GDM1 (cell line): ENCODE measurements at regions not wholly inside any gene's neighbourhood (a gene's known extent, or its start where the extent isn't known, plus 50 kb on each side); places are given as distances from the start of the nearest gene placed in this dataset.
"Not testable (repeated sequence)": the region's sequence is repeated elsewhere in the genome, so short reads cannot be mapped to it uniquely, and the experiment has no call there.

Source experiments
- DNase-seq: peaks from one replicate; lab custom pipeline; 2025; lab: John Stamatoyannopoulos, UW

DNA sequence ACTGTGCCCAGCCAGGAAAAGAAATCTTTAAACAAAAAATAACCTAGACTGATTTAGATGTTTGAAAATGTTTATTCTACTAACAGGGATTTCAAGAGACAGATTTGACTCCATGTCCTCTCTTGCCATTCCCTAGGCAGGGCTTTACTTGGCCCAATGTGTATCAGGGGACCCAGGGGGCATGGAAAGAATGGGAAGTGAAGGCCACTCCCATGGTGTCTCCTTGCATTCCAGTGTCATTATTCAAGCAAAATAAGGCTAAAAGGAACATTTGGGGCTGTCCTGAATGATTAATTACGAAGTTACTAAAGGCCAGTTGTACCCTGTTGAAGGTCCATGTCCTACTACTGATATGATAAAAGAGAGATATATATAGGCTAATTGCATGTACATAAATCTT lies 151.9 kb upstream of the ATF7IP start:
- DNase-seq, result no peak

DNA sequence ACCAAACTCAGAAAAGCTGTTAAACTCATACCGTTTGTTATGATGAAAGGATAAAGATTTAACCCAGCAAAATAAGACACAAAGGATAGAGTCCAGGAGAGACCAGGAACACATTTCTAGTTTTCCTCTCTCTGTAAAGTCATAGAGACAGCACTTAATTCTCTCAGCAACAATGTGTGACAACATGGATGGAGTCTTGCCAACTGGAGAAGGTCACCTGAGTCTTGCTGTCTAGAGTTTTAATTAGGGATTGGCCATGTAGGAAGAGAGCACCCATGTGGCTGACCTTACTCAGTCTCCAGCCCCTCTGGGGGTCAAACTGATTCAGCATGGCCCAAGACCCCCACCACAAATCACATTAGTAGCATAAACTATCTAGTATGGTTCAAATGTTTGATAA lies 151.0 kb upstream of the ATF7IP start:
- no peak for DNase-seq

DNA sequence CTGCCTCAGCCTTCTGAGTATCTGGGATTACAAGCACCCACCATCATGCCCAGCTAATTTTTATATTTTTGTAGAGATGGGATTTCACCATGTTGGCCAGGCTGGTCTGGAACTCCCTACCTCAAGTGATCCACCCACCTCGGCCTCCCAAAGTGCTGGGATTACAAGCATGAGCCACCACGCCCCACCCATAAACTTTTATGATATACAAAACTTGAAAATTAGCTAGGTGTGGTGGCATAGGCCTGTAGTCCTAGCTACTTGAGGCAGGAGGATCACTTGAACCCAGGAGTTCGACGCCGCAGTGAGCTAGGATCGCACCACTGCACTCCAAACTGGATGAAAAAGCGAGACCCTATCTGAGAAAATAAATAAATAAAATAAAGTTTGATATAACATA lies 149.5 kb upstream of the ATF7IP start:
- DNase-seq, result not testable (repeated sequence)

- no peak for DNase-seq
These were observed 148.8 kb upstream of the ATF7IP start for GRCh38 chr12:14216405-14217294.

DNA sequence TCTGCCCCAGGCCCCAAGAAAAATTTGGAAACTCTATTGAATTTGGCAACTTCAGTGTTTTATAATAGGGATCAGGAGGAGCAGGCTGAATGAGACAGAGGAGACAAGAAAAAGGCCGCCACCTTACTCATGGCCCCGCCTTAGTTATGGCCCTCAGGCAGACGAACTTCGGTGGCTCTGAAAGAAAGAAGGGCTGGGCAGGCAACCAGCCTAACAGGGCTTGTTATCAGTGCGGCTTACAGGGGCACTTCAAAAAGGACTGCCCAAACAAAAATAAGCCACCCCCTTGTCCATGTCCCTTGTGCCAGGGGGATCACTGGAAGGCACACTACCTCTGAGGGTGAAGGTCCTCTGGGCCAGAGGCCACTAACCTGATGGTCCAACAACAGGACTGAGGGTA lies 146.3 kb upstream of the ATF7IP start:
- DNase-seq, result no peak

DNA sequence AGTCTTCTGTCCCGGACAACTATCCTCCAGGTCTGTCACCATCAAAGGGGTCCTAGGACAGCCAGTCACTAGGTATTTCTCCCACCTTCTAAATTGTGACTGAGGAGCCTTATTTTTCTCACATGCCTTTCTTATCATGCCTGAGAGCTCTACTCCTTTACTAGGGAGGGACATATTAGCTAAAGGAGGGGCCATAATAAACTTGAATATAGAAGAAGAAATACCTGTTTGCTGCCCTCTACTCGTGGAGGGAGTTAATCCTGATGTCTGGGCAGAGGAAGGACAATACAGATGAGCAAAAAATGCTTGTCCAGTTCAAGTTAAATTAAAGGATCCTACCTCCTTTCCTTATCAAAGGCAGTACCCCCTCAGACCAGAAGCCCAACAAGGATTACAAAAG lies 145.8 kb upstream of the ATF7IP start:
- DNase-seq, result not testable (repeated sequence)

DNA sequence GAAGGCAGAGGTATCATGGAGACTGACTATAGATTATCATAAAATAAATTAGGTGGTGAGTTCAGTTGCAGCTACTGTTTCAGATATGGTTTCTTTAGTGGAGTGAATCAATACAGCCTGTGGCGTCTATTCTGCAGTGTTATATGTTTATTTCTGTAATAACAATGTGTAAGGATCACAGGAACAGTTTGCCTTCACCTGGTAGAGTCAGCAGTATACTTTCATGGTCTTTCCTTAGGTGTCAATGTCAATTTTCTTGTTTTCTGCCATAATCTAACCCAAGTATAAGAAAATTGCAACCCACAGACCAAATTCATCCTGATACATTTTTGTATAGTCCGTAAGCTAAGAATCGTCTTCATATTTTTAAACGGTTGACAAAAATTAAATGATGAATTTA lies 140.4 kb upstream of the ATF7IP start:
- no peak for DNase-seq

DNA sequence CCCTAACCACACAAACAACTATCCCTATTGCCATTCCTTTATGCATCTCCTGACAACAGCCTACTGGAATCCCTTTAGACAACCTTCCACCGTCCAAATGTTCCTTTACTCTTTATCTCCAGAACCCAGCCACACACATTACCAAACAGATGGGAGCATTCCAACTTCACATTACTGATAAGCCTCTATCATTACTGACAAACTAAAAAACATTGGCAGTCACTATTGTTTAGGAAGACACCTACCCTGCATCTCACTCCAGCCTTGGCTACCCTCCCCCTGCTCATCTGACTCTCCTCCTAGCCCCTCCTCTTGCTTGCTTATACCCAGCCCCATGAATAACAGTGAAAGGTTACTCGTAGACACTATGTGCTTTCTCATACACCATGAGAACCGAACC lies 130.3 kb upstream of the ATF7IP start:
- not testable (repeated sequence) for DNase-seq

DNA sequence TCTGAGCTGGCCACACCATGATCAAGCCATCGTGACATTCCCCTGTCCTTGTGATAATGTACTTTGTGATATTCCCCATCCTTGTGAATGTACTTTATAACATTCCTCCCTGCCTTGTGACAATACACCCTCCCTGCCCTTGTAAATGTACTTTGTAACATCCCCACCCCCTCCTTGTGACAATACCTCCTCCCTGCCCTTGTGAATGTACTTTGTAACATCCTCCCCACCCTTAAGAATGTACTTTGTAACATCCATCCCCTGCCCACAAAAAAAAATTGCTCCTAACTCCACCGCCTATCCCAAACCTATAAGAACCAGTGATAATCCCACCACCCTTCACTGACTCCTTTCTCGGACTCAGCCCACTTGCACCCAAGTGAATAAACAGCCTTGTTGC lies 128.8 kb upstream of the ATF7IP start:
- not testable (repeated sequence) for DNase-seq

DNA sequence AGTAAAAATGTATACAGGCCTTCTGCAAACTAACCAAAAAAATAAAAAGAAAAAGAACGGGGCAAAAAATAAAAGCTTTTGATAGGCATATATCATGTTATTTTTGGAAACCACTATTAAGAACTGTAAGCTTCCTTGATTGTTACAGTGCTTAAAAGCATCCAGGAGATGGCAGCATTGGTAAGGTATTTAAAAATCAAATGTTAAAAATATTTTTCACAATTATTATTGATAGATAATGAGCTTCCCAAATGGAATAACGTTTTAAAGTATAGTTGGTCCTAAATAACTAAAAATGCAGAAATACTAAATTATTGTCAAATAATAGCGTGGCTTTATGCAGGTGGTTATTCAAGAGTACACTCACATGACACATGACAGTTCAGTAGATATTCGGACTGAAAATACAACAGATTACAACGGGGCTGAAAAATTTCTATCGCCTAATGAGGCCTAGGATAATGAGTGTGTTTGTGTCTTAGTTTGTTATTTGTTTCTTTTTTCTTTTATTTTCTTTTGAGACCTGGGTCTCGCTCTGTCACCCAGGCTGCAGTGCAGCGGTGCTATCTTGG lies 127.2 kb upstream of the ATF7IP start:
- DNase-seq, result no peak

DNA sequence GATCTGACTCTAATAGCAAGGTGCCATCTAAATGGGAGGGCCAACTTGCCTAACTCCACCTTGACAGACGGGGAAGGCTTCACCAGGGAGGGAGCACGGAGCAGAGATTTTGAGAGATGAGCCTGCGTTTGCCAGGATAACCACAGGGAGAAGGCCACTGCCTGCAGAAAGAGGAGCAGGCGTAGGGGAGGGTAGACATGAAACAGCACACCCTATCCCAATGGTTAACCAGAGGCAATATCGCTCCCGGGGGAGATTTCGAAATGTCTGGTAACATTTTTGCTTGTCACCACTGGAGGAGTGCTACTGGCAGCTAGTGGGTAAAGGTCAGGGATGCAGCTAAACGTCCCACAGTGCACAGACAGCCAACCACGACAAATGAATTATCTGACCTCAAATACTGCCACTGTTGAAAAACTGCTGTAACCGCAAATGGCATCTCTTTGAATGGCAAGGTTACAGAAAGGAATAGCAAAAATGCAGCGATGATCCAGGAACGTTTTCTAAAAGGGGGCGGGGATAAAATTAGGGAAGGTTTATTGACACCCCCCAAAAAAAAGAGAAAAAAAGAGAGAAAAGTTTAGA lies 126.0 kb upstream of the ATF7IP start:
- DNase-seq, result no peak

DNA sequence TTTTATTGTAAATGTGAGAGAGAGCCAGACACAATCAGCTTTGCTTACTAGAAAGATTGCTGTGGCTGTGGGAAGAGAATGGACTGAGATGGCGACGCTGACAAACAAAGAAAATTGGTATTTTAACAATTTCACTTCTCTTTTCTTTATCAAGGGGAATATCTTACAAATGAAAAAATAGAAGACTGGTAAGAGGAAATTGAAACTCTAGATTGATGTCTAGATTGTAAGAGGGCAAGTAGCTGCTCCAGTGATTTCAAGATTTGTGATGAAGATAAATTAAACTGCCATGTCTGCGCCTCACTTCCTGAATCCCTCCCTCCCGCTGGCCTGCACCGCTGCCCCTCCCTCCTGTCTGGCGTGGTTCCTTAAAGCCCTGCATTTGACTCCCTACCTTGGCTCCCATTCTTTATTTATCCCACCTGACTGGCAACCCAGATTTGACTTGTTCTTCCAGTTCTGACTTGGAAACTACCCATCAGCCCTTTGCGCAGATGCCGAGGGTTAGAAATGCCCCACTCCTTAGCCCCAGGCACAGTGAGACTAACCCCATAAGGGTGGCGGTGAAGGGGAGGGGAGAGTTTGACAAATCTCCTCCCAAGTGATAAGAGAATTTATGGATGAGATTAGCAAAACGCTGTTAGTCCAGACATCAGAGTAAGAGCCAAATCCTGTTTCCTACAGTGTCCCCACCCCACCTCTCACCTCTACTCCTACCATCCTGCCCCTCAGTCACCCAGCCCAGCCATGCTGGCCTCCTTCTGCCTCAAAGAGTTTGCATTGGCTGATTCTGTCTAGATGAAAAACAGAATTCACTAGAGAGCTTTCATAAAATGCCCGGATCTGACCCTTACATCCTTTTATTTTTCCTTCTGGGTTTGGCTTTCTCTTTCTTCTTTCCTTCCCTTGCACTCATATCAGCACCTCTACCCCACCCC lies 125.3 kb upstream of the ATF7IP start:
- DNase-seq, result no peak

DNA sequence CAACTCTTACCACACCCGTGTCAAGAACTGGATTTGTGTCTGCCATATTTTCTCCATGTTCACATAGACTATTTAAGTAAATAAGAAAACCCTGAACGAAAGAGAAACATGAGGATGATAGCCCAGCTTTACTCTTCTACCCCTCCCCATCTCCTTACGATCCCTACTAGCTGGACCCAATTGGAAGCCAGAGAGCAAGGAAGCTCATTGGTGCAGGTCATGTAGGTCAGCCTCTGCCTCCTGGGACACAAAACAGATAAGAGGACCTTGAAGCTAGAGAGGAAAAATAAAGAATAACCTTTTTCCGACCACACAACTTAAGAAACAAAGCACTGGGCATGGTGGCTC lies 124.6 kb upstream of the ATF7IP start:
- DNase-seq, result no peak

- DNase-seq, result not testable (repeated sequence)
These were observed 122.7 kb upstream of the ATF7IP start for GRCh38 chr12:14242825-14243224.

- DNase-seq, result no peak
These were observed 121.5 kb upstream of the ATF7IP start for GRCh38 chr12:14243941-14244340.

DNA sequence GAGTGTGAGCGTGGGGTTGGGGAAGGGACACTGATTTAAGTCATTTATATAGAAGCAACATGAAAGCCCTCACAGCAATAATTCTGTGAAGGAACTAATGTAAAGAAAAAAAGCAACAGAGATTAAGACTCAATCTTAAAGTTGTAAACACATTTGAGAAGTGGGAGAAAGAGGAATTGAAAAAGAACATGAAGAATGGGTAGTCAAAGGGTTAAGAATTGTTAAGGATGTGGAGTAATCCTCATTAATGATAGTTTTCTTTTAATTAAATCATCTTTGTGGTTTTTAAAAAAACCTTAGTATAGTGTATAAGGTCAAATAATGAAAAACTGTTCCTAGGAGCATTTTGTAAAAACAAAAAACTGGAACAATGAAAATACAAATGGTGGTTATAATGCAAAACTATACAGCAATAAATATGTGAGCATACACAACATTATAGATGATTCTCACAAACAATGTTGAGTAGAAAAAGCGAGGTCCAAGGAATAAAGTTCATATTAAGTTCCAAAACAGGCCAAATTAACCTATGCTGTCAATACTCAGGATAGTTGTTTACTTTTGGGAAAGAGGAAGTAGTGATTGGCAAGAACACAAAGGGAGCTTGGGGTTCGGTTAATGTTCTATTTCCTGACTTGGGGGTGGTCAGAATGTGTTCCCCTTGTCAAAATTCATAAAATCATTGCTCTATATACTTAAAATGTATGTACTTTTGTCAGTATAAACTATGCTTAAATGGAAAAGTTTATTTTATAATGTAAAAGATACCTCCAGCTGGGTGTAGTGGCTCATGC lies 120.4 kb upstream of the ATF7IP start:
- no peak for DNase-seq

DNA sequence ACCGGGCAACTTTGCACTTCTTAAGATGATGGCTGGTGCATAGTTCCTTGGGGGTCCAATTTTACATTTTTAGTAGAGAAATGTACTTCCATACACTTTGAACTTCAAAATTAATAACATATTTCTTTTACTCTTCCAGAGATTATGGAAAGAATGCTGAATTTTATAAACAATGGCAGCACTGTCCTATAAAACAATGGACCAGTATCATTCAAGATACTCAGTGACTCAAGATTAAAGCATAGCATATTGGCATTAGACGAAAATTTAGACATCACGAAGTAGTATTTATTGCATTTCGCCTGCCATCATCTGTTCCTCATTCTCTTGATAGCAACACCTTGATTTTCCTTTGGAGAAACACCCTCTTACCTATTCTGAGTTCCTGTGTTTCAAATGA lies 118.3 kb upstream of the ATF7IP start:
- no peak for DNase-seq

DNA sequence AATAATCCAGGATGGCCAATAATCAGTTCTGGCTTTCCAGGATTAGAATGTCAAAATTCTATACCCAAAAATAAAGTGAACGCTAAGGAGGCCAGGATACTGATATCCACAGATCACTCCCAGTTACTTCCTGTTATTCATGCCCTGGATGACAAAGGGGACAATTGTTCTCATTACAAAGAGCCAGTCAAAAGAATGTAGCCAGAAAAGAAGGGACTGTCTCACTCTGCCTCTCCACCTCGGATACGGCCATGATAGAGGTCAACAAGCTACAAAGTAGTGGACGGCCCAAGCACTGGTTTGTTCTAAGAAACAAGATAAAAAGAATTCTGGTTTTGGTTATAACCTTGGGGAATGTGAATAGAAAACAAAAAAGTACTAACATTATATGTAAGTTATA lies 116.1 kb upstream of the ATF7IP start:
- DNase-seq, result no peak

- no peak for DNase-seq
These were observed 112.8 kb upstream of the ATF7IP start for GRCh38 chr12:14252697-14253096.

DNA sequence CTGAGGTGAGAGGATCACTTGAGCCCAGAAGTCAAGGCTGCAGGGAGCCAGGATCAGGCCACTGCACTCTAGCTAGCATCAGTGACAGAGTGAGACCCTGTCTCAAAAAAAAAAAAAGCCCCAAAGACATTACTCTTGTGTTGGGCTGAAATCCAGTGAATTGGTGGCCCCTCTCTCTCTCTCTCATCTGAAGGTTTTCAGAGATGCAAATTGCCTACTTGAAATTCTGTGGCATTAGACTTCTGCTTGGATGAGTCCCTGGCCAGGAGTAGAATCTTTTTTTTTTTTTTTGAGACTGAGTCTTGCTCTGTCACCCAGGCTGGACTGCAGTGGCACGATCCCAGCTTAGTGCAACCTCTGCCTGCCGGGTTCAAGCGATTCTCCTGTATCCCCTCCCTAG lies 112.0 kb upstream of the ATF7IP start:
- no peak for DNase-seq

DNA sequence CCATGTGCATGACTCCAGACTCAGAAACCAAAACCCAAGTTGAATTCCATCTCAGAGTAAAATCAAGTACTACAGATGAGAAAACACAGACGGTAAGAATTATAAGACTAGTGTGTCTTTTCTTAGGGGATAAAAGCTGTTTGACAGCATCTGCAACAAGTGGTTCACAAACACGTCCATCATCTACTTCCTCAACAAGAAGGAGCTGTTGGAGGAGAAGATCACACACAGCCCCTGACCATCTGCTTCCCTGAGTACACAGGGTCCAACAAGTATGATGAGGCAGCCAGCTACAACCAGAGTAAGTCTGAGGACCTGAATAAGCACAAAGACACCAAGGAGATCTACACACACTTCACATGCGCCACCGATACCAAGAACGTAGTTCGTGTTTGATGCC lies 110.7 kb upstream of the ATF7IP start:
- DNase-seq, result no peak

DNA sequence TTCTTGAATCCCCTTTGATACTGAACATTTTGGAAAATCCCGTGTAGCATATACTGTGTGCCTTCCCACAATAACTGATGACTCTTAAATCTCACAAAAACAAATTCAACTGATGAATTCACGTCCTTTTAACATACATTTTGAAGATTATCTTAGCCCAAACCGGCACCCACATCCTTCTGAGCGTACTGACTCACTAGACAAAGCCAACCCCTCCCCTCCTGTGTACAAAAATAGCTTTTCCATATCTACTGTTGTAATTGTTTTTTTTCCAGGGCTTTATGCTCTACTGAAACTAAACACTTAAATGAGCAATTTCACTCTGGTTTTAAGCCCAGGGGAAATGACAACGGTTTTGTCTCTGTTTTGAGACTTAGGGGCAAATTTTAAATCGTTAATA lies 109.4 kb upstream of the ATF7IP start:
- DNase-seq, result peak; percentile 29
